NCI-H2171 (cell line): ENCODE measurements at regions not wholly inside any gene's neighbourhood (a gene's known extent, or its start where the extent isn't known, plus 50 kb on each side); places are given as distances from the start of the nearest gene placed in this dataset.
"Not testable (repeated sequence)": the region's sequence is repeated elsewhere in the genome, so short reads cannot be mapped to it uniquely, and the experiment has no call there.

Experiments used
- DNase-seq: peaks from one replicate; lab custom pipeline; 2025; lab: John Stamatoyannopoulos, UW

DNA sequence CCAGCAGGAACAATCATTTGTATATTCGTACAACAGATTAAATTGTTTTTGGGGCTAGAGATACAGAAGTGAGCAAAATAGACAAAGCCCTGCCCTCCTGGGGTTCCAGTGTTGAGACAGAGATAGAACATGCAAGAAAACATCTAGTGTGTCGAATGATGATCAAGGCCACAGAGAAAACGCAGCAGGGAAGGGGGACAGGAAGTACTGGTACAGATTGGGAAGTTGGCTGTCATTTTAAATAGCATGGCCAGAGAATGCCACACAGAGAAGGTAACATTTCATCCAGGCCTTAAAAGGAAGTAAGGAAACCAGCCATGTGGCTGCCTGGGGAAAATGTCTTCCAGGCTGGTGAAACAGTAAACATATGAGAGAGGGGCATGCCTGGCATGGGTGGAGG is 202.6 kb upstream of the MYLIP start:
- DNase-seq = no peak

DNA sequence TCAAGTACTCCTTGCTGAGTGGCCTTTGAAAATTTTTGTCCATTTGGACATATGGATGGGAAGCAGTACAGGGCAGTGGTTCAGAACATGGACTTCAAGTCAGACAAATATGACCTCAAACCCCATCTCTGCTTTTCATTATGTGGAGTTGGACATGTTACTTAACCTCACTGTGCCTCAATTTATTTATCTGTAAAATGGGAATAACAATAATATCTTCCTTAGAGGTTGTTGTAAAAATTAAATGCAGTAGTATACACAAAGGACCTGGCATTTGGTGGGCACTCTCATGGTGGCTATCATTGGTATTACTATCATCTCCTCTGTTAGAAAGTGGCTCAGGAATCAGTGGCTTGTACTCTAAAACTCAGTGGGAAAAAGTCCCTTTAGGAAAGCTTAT is 204.0 kb upstream of the MYLIP start:
- DNase-seq = no peak

GRCh38 chr6:15922510-15923250 is 206.2 kb upstream of the MYLIP start:
- DNase-seq = no peak

- no peak for DNase-seq
These were observed 207.6 kb upstream of the MYLIP start for GRCh38 chr6:15921243-15921642.

- no peak for DNase-seq
These were observed 212.3 kb upstream of the MYLIP start for GRCh38 chr6:15916581-15916980.

- DNase-seq = no peak
These were observed 213.2 kb upstream of the MYLIP start for GRCh38 chr6:15915508-15916178.

DNA sequence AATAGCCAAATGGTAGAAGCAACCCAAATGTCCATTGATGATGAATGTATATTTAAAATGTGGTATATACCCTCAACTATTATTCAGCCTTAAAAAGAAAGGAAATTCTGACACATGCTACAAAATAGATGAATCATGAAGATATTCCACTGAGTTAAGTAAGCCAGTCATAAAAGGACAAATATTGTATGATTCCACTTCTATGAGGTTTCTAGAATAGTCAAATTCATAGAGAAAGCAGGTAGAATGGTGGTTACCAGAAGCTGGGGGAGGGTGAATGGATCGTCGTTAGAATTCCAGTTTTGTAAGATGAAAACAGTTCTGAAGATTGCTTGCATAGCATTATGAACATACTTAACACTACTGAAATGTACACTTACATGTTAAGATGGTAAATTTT is 214.3 kb upstream of the MYLIP start:
- no peak for DNase-seq

GRCh38 chr6:15913573-15913972 is 215.3 kb upstream of the MYLIP start:
- no peak for DNase-seq

DNA sequence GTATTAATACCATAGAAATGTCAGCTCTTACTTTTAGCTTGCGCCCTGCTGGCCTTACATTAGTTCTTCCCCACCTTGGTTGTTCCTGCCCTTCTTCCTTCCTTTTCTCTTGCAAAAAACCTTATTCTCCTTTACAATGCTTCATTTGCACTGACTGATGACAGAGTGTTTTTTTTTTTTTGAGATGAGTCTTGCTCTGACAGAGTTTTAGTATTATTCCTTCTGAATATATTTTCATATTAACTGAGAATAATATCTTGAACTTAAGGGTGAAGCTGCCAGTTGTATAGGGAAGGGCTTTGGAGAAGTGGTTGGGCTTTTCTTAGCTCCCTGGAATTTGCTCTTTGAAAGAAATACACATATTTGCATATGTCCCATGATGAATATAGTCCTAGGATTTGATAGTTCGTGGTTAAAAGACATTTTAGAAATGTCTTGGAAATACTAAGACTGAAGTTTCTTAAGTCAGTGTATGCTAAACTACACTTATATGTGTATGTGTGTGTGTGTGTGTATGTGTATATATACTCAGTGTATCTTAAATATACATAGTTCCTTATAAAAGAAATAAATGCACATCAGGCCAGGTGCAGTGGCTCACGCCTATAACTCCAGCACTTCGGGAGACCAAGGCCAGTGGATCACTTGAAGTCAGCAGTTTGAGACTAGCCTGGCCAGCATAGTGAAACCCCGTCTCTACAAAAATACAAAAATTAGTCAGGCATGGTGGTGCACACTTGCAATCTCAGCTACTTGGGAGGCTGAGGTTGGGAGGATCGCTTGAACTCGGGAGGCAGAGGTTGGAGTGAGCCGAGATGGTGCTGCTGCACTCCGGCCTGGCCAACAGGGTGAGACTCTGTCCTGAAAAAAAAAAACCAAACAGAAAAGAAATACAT is 216.1 kb upstream of the MYLIP start:
- DNase-seq = no peak

- DNase-seq = no peak
These were observed 217.0 kb upstream of the MYLIP start for GRCh38 chr6:15911753-15912504.

DNA sequence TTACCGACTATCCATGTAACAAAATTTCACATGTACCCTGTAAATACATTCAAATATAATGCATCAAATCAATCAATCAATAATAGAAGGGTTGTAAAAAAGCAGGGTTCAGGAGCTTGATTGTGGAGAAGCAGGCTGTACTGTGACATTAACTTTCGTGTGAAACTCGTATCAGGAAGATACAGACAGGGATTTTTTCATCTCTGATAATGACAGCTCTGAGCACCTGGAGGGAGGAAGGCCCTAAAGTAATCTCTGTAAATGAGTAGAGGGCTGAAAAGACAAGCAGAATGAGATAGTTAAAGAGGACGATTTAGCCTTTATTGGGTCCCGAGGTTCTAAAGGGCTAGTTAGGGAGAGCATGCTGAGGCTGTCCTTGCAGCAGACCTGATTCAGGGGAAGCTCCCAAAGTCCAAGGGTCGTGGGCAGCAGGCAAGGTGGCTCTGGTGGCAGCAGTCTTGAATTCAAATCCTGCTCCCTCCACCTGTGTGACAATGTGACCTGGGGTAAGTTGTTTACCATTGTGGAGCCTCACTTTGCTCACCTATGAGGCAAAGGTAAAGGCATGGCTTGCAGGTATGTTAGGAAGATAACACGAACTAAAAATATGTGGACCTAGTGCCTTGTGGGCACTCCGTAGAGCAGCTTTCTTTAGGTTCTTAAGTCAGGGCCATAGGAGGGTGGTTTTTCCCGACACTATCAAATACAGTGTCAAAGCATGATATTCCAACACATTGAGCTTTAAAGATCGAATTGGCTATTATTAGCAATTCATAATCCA is 219.4 kb upstream of the MYLIP start:
- DNase-seq = no peak

DNA sequence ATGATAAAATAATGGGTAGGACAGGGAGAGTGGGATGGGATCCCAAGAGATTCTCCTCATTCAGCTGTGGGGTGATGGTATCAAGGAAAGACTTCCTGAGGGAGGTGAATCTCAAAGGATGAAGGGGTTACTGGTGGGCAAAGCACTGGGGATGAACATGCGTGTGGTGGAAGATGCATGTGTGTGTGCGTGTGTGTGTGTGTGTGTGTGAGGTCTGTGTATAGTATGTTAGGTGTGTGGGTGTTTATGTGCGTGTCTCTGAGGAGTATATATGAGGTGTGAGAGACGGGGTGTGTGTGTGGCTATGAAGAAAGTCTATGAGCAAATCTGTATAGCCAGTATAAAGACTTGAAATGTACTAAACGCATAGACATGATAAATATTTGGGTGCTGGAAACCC is 220.0 kb upstream of the MYLIP start:
- no peak for DNase-seq

GRCh38 chr6:15907914-15908518 is 220.9 kb upstream of the MYLIP start:
- no peak for DNase-seq

DNA sequence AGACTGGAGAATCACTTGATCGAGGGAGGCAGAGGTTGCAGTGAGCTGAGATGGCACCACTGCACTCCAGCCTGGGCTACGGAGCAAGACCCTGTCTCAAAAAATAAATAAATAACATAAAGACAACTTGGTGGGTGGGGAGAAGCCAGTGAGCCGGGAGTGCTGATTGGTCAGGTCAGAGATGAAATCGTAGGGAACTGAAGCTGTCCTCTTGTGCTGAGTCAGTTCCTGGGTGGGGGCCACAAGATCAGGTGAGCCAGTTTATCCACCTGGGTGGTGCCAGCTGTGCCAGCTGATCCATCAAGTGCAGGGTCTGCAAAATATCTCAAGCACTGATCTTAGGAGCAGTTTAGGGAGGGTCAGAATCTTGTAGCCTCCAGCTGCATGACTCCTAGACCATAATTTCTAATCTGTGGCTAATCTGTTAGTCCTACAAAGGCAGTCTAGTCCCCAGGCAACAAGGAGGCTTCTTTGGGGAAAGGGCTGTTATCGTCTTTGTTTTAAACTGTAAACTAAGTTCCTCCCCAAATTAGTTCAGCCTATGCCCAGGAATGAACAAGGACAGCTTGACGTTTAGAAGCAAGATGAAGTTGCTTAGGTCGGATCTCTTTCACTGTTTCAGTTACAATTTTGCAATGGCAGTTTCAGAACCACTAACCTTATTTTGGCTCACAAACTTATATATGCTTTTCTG is 221.5 kb upstream of the MYLIP start:
- DNase-seq = not testable (repeated sequence)

DNA sequence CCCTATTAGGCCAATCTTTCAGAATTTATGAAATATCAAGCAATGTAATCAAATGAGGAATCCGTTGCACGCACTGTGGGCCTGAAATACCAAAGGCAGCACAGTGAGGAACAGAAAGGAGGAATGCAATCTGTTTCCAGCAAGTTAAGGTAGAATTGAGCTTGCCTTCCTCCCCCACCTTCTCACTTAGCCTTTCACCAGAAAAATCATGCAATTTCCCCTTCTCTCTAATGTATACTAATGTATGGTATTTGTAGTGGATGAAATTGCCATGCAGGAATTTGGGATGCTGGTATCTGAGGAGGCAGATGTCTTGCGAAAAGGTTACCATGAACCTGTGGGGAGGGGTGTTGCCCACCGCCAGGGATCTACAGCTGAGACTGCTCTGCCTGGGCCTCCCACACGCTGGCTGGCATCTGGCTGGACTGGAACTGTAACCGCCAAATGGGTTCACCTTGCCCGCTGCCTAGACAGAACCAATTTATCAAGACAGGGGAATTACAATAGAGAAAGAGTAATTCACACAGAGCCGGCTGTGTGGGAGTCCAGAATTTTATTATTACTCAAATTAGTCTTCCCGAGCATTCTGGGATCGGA is 222.4 kb upstream of the MYLIP start:
- DNase-seq = no peak

DNA sequence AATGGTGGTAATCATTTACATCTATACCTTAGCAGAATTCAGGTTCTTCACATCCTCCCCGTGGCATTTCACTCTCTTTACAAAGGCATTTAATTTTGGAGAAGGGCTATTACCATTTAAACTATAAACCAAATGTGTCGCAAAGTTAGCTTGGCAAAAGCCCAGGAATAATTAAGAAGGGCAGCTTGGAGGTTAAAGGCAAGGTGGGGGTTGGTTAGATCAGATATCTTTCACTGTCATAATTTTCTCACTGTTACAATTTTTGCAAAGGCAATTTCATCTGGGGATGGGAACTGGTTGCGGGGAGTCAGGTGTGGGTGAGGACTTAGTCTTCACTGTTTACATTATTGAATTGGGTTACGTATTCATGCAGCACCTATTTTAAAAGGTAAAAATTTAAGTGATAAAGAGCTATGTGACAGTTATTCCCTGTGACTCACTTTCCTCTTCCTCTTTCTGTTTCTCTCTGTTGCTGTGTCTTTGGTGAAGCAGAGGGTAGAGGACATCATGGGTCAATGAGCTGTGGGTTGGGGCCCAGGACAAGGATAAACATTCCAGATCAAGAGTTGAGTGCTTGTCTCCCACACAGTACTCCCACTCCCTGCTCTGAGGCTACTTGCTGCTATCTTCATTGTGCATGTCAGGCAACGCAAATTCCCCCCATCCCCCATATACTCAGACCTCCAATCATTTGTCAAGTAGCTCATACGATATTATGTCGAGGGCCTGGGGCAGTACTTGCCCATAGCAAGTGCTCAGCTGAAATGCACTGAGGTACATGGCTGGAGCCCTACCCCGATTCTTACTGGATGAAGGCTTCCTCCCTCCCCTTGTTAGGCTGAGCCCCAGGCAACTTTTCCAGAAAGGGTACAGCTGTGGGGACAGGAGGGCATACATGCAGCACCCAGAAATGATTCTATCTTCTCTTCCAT is 223.1 kb upstream of the MYLIP start:
- no peak for DNase-seq

DNA sequence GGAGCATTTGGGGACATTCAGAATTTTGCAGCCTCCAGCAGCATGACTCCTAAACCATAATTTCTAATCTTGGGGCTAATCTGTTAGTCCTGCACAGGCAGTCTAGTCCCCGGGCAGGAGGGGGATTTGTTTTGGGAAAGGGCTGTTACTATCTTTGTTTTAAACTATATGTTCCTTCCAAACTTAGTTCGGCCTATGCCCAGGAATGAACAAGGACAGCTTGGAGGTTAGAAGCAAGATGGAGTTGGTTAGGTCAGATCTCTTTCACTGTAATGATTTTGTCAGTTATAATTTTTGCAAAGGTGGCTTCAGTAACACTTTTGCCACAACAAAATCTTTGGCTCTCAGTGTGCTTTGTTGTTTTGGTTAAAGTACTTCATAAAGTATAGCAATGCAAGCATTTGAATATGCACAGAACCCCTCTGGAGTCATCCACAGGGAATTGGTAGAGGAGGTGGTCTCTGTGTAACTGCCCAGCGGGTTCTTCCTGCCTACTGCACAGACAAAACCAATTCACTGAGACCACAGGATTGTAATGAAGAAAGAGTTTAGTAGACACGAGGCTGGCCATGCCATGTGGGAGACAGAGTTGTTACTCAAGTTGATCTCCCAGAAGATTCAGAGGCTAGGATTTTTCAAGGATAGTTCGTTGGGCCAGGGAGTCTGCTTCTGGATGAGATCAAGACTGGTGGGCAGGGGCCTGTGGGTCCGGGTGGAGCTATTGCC is 224.1 kb upstream of the MYLIP start:
- DNase-seq = no peak
